Stimulated activated CD4-positive, alpha-beta T cell treated with anti-CD3 and anti-CD28 coated beads, Interleukin-2, amount 100 ng/mL, for 4 hours (primary cell): ENCODE measurements at regions not wholly inside any gene's neighbourhood (a gene's known extent, or its start where the extent isn't known, plus 50 kb on each side); places are given as distances from the start of the nearest gene placed in this dataset.

Experiments used
- DNase-seq: peaks from one replicate; pipeline ENCODE4 v3.0.0-alpha.2; 2020; ENCODE audit warnings: low read depth

GRCh38 chr16:85401917-85402766 is 211.0 kb upstream of the GSE1 start:
- DNase-seq: no peak

GRCh38 chr16:85402910-85403692 is 210.0 kb upstream of the GSE1 start:
- DNase-seq: no peak

GRCh38 chr16:85403693-85404092 is 209.4 kb upstream of the GSE1 start:
- no peak for DNase-seq

GRCh38 chr16:85412911-85413520 is 200.1 kb upstream of the GSE1 start:
- no peak for DNase-seq

- no peak for DNase-seq
Measured at GRCh38 chr16:85413691-85414663, 199.1 kb upstream of the GSE1 start.

- no peak for DNase-seq
Measured at GRCh38 chr16:85415196-85416090, 197.7 kb upstream of the GSE1 start.

- peak; percentile 55 for DNase-seq
Measured at GRCh38 chr16:85416228-85417109, 196.7 kb upstream of the GSE1 start.

GRCh38 chr16:85417156-85417860 is 195.8 kb upstream of the GSE1 start:
- no peak for DNase-seq

- DNase-seq: no peak
Measured at GRCh38 chr16:85418978-85419491, 194.1 kb upstream of the GSE1 start.

GRCh38 chr16:85419503-85420408 is 193.4 kb upstream of the GSE1 start:
- no peak for DNase-seq

GRCh38 chr16:85420501-85421337 is 192.4 kb upstream of the GSE1 start:
- peak; percentile 48 for DNase-seq

GRCh38 chr16:85421338-85422195 is 191.6 kb upstream of the GSE1 start:
- no peak for DNase-seq

- DNase-seq: no peak
Measured at GRCh38 chr16:85422196-85422631, 190.9 kb upstream of the GSE1 start.

- no peak for DNase-seq
Measured at GRCh38 chr16:85422632-85423550, 190.2 kb upstream of the GSE1 start.
